HG03378 (cell line): ENCODE measurements at regions not wholly inside any gene's neighbourhood (a gene's known extent, or its start where the extent isn't known, plus 50 kb on each side); places are given as distances from the start of the nearest gene placed in this dataset.

Experiments
- ATAC-seq: cut with Tn5 transposase; IDR thresholded peaks from one replicate; pipeline ENCODE4 v1.9.1; 2021; ENCODE audit warnings: mild to moderate bottlenecking, moderate library complexity; ENCODE audit not compliant: unreplicated experiment

DNA sequence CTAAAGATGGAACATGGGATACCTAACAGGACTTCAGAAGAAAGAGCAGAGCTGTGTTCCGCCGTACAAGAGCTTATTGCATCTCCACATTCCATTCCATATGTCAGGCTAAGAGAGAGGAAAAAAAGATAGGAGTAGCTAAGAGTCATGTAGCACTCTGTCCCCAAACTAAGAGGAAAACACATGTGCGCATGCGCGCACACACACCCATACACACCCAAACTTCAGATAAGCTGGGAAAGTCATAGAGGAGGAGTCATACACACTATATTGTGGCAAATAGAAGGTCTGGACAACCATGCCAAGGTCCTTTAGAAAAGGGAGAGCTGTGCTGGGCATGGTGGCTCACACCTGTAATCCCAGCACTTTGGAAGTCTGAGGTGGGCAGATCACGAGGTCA lies 132.4 kb downstream of the RAB11FIP2 start:
- ATAC-seq: no peak

DNA sequence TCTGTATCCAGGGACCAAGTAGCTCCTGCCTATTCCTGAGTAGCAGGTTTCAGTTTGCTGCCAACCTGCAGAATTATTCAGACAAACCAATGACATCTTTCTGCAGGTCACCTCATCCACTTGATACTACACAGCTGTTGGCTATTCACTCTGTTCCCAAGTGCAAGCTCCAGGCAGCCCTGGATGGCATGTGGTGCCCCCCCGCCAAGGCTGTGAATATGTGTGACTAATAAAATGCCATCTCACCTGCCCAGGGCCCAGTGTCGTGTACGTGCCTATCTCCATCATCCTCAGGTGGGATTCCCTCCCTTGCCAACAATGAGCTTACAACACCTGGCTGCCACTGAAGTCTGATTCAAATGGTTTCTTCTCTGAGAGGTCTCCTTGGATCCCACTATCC lies 125.8 kb downstream of the RAB11FIP2 start:
- no peak for ATAC-seq

DNA sequence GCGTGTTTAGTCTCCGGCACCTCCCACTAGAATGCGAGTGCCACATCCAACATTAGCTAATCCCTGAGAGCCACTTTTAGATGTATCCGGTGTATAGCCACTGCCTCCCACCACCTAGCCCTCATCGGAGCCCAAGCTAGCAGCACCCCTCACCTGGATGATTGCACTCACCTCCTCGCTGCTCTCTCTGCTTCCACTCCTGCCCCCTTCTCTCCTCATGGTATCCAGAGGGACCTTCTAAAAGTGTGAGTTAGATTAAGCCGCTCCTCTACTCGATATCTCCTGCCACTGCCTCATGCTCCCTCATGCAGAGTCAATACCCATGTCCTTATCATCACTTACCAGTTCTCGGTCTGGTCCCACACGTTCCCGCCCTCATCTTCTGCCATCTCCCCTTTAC lies 125.3 kb downstream of the RAB11FIP2 start:
- ATAC-seq: no peak

DNA sequence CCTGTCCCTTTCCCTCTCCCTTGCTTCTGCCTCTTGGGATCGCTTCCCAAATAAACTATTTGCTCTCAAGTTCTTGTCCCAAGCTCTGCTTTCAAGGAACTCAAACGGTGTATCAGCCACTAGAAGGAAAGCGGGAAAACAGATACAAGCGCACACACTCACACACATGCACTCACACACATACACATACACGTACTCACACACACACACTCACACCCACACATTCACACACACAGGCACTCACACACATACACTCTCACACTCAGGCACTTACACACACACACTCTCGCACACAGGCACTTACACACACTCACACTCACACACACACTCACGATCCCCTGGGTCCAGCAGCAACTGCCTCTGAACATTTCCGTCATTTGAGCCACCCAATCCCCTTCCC lies 121.9 kb downstream of the RAB11FIP2 start:
- ATAC-seq: no peak

DNA sequence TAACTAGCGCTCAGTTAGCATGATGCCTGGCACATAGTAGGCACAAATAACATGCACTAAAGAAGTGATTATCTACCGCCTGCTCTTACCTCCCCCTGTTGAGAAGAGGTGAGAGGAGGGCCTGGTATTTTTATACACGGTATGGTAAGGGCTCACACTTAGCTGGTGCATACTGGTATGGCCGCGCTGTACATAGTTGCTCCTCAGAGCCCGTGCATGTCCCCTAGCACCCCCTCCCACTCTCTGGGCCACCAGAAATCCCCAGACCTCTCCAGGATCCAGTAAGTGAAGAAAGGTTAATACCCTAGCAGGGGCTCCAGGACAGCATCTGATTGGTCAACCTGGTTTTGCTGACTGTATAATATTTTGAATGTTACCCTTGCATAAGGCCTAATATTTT lies 121.4 kb downstream of the RAB11FIP2 start:
- no peak for ATAC-seq

DNA sequence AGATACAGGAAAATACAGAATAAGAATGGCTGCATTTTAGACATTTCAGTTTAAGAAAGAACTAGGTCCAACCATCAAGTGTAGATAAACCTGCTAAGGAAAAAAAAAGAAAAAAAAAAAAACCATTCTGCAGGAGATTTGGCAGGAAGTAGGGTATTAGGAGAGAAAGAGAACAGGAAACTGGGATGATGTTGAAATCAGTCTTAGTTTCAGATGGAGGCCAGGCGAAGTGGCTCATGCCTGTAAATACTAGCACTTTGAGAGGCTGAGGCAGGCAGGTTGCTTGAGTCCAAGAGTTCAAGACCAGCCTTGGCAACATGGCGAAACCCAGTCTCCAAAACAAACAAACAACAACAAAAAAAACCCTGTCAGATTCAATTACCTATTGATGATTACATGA lies 120.2 kb downstream of the RAB11FIP2 start:
- ATAC-seq: no peak

DNA sequence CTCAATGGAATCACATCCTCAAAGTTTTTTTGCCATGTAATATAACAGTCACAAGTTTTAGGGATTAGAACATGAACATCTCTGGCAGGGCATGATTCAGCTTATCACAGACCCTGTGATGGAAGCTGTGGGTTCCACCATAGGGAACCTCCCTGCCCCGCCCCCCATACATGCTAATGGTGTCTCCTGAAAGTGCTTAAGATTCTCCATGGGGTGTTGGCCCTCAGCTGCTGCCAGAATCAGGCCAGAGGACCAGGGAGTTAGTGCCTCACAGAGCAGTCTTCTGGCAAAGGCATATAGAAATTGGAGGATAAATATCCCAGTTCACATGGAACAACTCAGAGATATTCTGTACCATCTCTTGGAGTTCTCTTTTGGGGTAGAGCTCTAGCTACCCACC lies 119.4 kb downstream of the RAB11FIP2 start:
- no peak for ATAC-seq

DNA sequence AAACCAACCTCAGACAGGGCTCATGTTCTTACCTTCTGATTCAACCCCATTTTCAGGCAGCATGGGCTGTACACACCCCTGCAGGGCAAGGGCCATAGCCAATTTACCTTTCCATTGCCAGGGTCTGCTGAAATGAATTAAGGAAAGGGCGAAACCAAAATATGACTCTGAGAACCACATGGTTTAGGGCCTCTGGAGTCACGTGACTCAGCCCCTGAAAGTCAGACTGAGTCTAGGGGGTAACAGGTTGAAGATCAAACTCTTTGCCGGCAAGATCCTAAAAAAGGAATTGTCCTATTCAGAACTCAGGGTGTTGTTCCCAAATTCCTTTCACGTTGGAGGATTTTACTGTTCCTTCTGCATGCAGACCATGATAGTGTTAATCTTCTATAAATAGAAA lies 118.9 kb downstream of the RAB11FIP2 start:
- no peak for ATAC-seq

DNA sequence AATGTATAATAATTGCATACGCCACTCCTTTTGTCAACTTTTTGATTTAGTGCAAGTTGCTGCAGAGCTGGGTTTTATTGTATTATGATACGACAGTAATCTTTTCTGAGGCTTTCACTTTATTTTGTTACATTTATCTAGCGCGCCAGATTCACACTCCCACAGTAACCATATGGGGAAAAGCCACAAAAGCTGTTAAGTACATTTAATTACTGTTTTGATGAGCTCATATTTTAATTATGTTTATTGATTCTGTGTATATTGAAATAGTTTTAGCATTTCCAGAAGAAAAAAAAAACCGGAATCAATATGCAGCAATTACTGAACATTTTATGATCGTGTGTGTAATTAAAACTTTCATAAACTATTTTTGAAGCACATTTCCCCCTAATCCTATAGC lies 118.5 kb downstream of the RAB11FIP2 start:
- no peak for ATAC-seq

DNA sequence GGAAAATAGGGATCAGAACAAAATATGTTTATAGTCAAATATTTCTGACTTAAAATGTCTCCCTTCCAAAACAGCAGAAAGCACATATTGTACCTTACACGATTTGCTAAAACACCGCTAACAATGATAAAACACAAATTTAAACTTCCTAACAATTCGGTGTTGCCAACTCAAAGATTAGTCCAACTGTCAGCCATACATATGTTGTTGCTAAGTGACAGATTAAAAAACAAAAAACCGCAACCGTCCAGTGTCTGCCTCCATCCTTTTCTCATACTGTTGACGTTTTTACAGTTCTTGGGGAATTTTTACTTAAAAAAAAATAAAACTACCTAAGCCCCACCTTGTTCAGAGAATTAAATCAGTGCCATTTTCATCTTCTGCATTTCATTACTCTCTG lies 118.0 kb downstream of the RAB11FIP2 start:
- no peak for ATAC-seq

DNA sequence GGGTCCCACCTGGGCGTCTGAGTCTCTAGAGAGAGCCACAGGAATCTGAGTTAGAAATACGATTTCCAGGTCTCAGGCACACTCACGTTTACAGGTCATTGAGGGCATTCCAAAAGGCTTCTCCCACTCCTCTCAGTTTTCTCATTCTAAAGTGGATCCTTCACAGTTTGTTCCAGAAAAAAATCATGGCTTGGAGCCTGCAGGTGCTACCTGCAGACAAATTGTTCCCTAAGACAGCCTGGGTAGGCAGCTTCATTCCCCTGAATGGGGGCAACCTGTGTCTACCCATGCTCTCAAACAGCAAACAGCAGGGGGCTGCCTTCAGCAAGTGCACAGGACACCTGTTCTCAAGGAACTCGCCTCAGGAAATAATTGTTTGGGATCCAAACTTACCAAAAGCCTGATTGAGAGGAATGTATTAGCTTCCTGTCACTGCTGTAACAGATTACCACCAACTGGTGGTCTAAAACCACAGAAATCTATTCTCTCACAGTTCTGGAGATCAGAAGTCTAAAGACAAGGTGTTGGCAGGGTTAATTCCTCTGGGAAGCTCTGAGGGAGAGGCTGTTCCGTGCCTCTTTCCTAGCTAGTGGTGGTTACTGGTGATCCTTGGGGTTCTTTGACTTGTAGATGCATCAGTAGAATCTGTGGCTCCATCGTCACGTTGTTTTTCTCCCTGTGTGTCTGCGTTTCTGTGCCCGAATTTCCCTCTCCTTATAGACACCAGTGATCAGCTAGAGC lies 117.2 kb downstream of the RAB11FIP2 start:
- no peak for ATAC-seq

DNA sequence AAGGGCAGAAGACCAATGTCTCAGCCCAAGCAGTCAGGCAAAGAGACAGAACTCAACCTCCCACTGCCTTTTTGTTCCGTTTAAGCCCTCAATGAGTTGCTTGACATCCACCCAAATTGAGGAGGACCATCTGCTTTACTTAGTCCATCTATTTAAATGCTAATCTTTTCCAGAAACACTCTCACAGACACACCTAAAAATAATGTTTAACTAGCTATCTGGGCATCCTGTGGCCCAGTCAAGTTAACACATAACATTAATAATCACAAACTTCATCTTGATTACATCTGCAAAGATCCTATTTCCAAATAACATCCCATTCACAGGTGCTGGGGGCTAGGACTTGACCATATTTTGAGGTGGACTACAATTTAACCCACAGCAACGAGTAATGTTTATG lies 115.7 kb downstream of the RAB11FIP2 start:
- ATAC-seq: no peak

DNA sequence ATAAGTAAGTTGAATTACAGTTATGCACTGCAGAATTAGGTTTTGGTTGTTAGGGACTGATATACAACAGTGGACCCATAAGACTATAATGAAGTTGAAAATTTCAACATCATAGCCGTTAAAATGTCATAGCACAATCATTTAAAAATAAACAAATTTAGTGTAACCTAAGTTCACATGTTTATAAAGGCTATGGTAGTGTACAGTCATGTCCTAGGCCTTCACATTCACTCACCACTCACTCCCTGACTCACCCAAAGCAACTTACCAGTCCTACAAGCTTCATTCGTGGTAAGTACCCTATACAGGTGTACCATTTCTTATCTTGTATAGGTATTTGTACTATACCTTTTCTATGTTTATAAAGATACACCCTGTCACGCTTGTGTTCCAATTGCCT lies 113.7 kb downstream of the RAB11FIP2 start:
- no peak for ATAC-seq

DNA sequence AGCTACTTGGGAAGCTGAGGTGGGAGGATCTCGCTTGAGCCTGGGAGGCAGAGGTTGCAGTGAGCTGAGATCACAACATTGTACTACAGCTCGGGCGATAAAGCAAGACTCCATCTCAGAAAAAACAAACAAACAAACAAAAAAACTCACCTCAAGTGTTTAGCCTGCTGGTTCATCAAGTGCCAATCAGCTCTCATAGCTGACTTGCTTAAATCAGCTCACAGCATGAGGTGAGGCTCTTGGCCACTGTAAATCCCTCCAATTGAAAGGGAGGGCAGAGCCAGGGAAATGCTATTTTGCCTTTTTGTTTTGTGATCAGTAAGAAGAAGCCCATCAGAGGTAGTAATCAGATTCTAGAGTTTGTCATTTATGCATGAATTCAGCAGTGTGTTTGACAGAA lies 112.3 kb downstream of the RAB11FIP2 start:
- no peak for ATAC-seq

DNA sequence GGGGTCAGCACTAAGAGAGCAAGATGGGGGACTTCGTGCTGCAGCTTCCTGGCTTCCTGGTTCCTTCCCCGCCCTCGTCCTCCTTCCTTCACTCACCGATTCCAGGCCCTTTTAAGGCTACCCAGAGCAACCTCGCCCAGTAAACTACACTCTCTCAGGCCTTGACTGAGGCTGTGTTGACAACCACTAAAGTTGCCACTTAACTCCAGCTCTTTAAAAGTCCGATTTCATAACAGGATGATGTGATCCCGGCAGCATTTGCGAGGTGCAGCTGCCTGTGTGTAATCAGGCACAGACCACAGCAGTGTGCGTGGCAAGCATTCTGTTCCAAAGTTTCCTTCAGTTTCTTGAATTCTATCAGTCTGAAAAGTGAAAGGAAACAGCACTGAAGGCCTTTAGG lies 110.6 kb downstream of the RAB11FIP2 start:
- no peak for ATAC-seq

DNA sequence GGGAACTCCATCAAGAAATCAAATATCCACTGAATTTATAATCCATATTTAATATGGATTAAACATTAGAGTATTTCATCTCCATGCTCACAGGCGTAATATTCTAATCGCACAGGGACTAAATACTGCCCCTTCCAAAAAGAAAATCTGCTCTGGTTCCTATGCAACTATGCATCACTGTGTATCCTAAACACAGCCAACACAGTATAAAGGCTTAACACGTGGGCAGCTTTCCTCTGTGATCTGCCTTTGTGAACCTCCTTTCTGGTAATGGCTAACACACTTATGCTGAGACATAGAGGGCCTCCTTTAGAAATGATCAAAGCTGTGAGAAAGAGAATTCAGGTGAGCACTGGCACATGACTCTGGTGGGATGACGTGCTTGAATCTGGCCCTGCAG lies 110.2 kb downstream of the RAB11FIP2 start:
- ATAC-seq: no peak

DNA sequence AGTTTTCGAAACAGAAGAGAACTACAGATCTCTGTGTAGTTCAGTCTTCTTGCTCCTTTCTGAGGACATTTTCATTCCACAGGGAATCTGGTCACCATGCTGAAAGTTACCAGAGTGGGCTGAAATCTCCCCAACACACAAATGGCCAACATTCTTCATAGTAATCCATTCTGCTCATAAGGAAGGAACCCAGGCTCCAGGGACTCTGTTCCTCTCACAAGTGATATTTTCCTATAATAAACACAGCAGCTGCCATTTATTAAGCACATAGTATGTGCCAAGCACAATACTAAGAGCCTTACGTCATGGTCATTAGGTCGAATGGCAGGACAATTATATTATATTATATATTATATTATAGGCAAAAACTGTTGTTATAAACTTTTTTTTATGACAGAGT lies 109.8 kb downstream of the RAB11FIP2 start:
- ATAC-seq: no peak

DNA sequence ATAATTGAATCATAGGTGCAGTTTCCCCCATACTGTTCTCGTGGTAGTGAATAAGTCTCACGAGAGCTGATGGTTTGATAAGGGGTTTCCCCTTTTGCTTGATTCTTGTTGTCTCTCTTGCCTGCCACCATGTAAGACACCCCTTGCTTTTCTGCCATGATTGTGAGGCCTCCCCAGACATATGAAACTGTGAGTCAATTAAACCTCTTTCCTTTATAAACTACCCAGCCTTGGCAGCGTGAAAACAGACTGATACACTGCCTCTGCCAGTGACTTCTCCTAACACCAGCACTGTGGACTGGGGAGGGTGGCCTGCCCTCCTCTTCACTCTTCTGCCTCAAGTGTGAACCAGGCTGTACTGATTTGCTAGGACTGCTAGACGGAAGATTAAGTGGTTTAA lies 108.6 kb downstream of the RAB11FIP2 start:
- ATAC-seq: no peak

DNA sequence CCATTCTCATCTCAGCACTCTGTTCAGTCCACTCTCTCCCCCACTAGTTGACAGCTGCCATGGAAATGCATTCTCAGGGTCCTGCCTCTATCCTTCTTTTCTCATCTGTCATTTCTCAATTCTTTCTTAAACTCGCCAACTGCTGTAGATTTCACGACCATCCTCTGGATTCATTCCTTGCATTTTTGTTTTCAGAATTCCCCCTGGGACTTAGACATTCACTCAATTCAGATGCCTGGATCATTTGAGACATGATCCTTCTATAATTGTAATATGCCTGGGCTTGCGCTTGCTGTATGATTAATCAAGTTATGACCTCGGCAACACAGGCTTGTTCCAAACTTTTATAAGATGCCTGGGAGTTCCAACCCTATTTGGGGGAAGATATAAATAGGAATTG lies 104.5 kb downstream of the RAB11FIP2 start:
- ATAC-seq: no peak

DNA sequence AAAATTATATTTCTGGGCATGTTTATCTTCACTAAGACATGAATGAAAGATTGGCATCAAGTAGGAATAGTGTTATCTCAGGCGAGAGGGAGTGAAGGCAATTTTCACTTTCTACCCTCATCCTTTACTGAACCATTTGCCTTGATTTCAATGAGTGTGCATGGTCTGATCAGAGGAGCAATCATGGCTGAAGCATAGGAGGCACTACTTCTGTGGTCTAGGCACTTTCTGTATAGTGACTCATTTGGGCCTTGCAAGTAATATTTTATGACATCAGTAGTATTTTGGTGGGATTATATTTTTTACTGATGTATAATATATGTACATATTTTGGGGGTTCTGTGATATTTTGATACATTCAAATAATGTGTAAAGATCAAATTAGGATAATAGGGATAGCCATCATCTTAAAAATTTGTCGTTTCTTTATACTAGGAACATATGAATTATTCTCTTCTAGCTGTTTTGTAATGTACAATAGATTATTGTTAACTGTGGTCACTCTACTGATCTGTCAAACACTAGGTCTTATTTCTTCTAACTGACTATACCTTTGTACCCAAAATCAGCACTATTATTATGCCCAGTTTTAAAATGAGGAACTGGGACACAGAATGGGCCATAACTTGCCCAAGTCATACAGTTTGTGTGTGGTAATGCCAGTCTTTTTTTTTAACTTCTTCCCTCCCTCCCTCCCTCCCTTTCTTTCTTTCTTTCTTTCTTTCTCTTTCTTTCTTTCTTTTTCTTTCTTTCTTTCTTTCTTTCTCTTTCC lies 101.9 kb downstream of the RAB11FIP2 start:
- ATAC-seq: no peak

DNA sequence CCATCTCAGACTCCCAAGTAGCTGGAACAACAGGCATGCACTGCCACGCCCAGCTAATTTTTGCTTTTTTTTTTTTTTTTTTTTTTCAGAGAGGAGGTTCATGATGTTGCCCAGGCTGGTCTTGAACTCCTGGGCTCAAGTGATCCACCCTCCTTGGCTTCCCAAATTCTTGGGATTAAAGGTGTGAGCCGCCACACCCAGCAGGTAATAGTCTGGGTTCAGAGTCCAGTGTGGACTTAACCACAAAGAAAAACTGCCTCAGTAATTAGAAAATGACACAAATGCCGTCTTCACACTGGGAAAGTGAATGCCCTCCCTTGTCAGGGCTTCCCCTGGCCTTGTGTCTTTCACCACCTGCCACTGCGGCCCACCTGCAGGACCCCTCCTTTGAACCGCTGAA lies 101.1 kb downstream of the RAB11FIP2 start:
- ATAC-seq: no peak

DNA sequence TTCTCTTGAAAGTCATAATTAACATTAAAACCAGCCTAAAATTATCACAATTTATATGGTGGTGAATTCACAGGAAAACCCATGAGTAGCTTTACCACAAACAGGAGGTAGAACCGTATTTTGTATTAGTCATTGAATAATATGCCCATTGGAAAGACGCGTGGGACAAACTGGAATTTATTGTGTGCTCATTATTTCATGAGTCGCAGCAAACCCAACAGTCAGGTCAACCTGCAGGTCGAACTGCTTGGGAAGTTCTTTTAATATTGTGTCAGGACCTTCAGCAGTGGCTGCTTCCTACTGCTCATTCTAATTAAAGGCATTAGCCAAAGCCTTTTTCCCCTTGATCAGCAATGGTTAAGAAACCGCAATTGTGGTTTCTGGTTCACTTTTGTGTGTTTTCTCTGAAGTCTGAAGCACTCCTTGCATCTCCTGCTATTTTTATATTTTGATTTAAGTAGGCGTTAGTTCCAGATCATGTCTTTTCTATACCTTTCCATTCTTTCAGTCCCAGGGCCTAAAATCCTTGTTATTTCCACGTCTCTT lies 100.1 kb downstream of the RAB11FIP2 start:
- ATAC-seq: no peak
